Ovary (tissue), 7 donors: ENCODE measurements at regions not wholly inside any gene's neighbourhood (a gene's known extent, or its start where the extent isn't known, plus 50 kb on each side); places are given as distances from the start of the nearest gene placed in this dataset.

ENCODE experiments used
- DNase-seq, 5 donors: peaks; one replicate each; pipeline ENCODE4 v3.0.0-alpha.2; 2019 to 2020
- H3K27ac ChIP-seq, 2 donors: fragments of 200-600 bp; one replicate each; pipeline versions ENCODE4 v1.5.1 to v1.8.0; 2019 to 2022
- H3K27me3 ChIP-seq: fragments of 200-600 bp; one replicate; pipeline ENCODE4 v1.8.0; 2022
- H3K36me3 ChIP-seq: fragments of 200-600 bp; sonication (generic); one replicate; pipeline ENCODE4 v1.5.1; 2019
- H3K4me1 ChIP-seq: one replicate; pipeline ENCODE4 v1.8.1; 2013; ENCODE audit warnings: mild to moderate bottlenecking, moderate library complexity; ENCODE audit not compliant: insufficient read depth
- H3K4me3 ChIP-seq: fragments of 200-600 bp; sonication (generic); one replicate; pipeline ENCODE4 v1.5.1; 2017
- H3K9me3 ChIP-seq, 2 donors: fragments of 200-600 bp in 1 of 2; sonication (generic) in 1 of 2; one replicate each; pipeline versions ENCODE4 v1.5.1 to v1.8.1; 2013 to 2019; ENCODE audit warnings: mild to moderate bottlenecking in 1 of 2, moderate library complexity in 1 of 2
- EP300 ChIP-seq: sonication (generic); formaldehyde crosslinking; IDR thresholded peaks from one replicate; pipeline ENCODE4 v1.6.1; 2017; ENCODE audit warnings: antibody characterized with exemption
- POLR2A ChIP-seq: fragments of 450-650 bp; IDR thresholded peaks from one replicate; pipeline ENCODE4 v1.6.1; 2017; ENCODE audit warnings: antibody characterized with exemption, mild to moderate bottlenecking, moderate library complexity
- WGBS, 3 donors: extraction: QIAGEN DNeasy Blood & Tissue Kit in 1 of 3; methylation state at CpG; one replicate each; pipeline versions ENCODE4 v1.1.5 to v1.1.7; 2013 to 2017; 5-methylcytosine and 5-hydroxymethylcytosine counted together
- intact Hi-C, 4 donors: fragments of 100-400 bp; cut with DNase I; formaldehyde crosslinking; loops; one replicate each; pipeline versions ENCODE4 v1.11.0 to v1.15.1; 2022 to 2023
- TF ChIP-seq, protein P1 (sequence below), 3 donors: fragments of 450-650 bp in 2 of 3; fragments of 200-600 bp in 1 of 3; IDR thresholded peaks; one replicate each; pipeline versions ENCODE4 v1.5.1 to v1.8.0; 2016 to 2022; ENCODE audit warnings: antibody characterized with exemption in 3 of 3, mild to moderate bottlenecking in 1 of 3
- donor health status: DM: no; HTN: no; CAD: no; lungs with moderate emphysema.
- donor health status: DM: no; HTN: no; CAD: no.
- donor health status: Bipolar disorder and iron deficiency.
- donor health status: DM: no; HTN: no; CAD: no.
- donor health status: DM: yes; HTN: yes; CAD: no.

- no peaks in the 10 kb centered on the region for H3K36me3 ChIP-seq
- no peaks in the 10 kb centered on the region for H3K27me3 ChIP-seq
- intact Hi-C loops = no loop called here
- H3K4me1 ChIP-seq = no peaks in the 10 kb centered on the region
- no peak overlapping the region for H3K4me3 ChIP-seq
- no peak for DNase-seq
- TF ChIP-seq, protein P1, sequence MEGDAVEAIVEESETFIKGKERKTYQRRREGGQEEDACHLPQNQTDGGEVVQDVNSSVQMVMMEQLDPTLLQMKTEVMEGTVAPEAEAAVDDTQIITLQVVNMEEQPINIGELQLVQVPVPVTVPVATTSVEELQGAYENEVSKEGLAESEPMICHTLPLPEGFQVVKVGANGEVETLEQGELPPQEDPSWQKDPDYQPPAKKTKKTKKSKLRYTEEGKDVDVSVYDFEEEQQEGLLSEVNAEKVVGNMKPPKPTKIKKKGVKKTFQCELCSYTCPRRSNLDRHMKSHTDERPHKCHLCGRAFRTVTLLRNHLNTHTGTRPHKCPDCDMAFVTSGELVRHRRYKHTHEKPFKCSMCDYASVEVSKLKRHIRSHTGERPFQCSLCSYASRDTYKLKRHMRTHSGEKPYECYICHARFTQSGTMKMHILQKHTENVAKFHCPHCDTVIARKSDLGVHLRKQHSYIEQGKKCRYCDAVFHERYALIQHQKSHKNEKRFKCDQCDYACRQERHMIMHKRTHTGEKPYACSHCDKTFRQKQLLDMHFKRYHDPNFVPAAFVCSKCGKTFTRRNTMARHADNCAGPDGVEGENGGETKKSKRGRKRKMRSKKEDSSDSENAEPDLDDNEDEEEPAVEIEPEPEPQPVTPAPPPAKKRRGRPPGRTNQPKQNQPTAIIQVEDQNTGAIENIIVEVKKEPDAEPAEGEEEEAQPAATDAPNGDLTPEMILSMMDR (IDR thresholded peaks at IDR 0.05) = no peak
- TF ChIP-seq EP300 = no peak
- TF ChIP-seq POLR2A = no peak
- H3K9me3 ChIP-seq = no peaks in the 10 kb centered on the region
- H3K27ac ChIP-seq = no peak overlapping the region
- WGBS, 3 donors = no CpG with 5 or more reads among the region's 9 CpGs
Observed at GRCh38 chrY:19232276-19232994, 458.9 kb upstream of the HSFY2 start.

GRCh38 chrY:19220784-19221183 is 447.2 kb upstream of the HSFY2 start:
- Histone ChIP-seq H3K9me3 (no peaks in the 10 kb centered on the region), H3K4me3 (no peak overlapping the region), H3K36me3 (no peaks in the 10 kb centered on the region), H3K4me1 (no peaks in the 10 kb centered on the region), H3K27ac (no peak overlapping the region), H3K27me3 (no peaks in the 10 kb centered on the region)
- DNase-seq = no peak
- no CpG with 5 or more reads among the region's 1 CpG for WGBS, 3 donors
- intact Hi-C loops = no loop called here
- TF ChIP-seq, protein P1 (IDR thresholded peaks at IDR 0.05) = no peak
- no peak for TF ChIP-seq POLR2A
- no peak for TF ChIP-seq EP300

GRCh38 chrY:19208915-19209314 is 435.4 kb upstream of the HSFY2 start:
- H3K9me3 ChIP-seq = no peaks in the 10 kb centered on the region
- no CpG with 5 or more reads among the region's 2 CpGs for WGBS, 3 donors
- no peaks in the 10 kb centered on the region for H3K4me1 ChIP-seq
- intact Hi-C loops = no loop called here
- H3K36me3 ChIP-seq = no peaks in the 10 kb centered on the region
- TF ChIP-seq EP300 (no peak), POLR2A (no peak)
- TF ChIP-seq, protein P1 (IDR thresholded peaks at IDR 0.05) = no peak
- H3K27me3 ChIP-seq = no peaks in the 10 kb centered on the region
- H3K27ac ChIP-seq = no peak overlapping the region
- H3K4me3 ChIP-seq = no peak overlapping the region
- DNase-seq = no peak

GRCh38 chrY:19207048-19207447 is 433.5 kb upstream of the HSFY2 start:
- H3K9me3 ChIP-seq = no peaks in the 10 kb centered on the region
- no peaks in the 10 kb centered on the region for H3K27me3 ChIP-seq
- no peak overlapping the region for H3K4me3 ChIP-seq
- DNase-seq = no peak
- intact Hi-C loops = no loop called here
- TF ChIP-seq, protein P1 (IDR thresholded peaks at IDR 0.05) = no peak
- no peak for TF ChIP-seq POLR2A
- no peak for TF ChIP-seq EP300
- no peak overlapping the region for H3K27ac ChIP-seq
- H3K36me3 ChIP-seq = no peaks in the 10 kb centered on the region
- no peaks in the 10 kb centered on the region for H3K4me1 ChIP-seq
- no CpG with 5 or more reads among the region's 1 CpG for WGBS, 3 donors
